ENCODE measurements at regions not wholly inside any gene's neighbourhood (a gene's known extent, or its start where the extent isn't known, plus 50 kb on each side); places are given as distances from the start of the nearest gene placed in this dataset.

DNA sequence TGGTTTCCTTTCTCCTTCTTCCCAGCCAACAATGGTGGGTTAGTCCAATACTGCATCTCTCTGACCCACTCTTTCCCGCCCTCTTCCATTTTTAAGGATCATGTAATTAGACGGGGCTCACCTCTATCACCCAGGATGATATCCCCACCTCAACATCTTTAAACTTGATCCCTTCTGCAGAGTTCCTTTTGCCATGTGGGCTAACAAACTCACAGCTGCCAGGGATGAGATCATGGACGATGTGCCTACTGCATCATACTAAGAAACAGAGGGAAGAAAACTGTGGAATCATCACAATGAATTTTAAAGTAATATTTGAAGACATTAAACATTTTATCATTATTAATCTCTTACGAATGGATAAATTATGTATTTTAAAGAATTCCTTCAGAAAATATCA is 183.5 kb downstream of the RDH14 start:
- DNase-seq: no peak

GRCh38 chr2:18373664-18374063 is 186.8 kb downstream of the RDH14 start:
- DNase-seq: no peak

- DNase-seq: no peak
Observed at GRCh38 chr2:18373081-18373480, 187.4 kb downstream of the RDH14 start.

- DNase-seq: no peak
Observed at GRCh38 chr2:18372641-18373040, 187.8 kb downstream of the RDH14 start.

DNA sequence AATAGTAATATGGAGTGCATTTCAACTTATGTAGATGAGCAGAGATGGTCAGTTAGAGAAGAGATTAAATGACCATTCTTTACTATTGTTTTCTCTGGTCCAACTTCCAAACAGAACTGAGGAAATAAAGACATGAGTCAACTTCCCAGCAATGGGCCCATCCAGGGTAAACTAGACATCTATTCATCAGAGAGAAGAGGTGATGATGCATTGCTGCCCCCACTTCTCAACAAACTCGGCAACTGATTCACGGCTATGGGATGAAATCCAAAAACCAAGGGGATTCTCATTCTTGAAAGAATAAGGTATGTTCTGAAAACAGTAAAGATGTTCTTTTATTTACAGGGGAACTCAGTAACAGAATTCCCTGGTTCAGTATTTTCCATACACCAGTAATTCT is 190.7 kb downstream of the RDH14 start:
- DNase-seq: no peak

DNA sequence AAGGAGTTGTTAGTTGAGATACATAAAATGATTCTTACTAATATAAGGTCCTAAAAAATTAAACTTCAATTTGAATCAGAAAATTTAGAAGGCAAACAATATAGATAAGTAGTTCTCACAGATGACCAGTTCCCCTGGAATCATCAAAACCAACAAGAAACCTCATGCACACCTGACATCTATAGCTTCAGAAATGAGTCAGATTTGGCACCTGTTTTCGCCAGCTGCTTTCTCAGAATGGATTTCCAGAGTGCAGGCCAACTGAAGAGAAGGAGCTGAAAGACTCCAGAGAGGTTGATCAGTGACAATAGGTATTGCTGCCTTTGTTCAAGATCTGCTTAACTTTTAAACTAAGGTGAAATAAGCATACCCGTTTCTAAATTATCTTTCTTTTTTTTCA is 192.4 kb downstream of the RDH14 start:
- no peak for DNase-seq

DNA sequence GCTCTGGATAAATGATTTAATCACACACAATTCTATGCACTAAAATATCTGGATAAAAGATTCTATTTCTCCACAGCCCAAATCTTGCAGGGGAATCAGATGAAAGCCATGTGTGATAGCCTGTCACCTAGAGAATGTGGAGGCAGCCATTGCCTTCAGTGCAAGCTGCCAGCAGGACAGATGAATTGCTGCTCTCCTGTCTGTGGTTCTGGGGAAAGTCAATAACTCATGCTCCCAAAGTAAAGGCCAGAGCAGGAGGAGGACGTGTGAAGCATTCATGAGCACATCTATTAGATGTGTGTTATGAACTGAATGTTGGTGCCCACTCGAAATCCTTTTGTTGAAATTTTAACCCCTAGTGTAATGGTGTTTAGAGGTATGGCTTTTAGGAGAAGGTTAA is 195.1 kb downstream of the RDH14 start:
- DNase-seq: no peak

- DNase-seq: no peak
Observed at GRCh38 chr2:18363348-18363747, 197.1 kb downstream of the RDH14 start.

GRCh38 chr2:18362696-18363095 is 197.8 kb downstream of the RDH14 start:
- DNase-seq: no peak

DNA sequence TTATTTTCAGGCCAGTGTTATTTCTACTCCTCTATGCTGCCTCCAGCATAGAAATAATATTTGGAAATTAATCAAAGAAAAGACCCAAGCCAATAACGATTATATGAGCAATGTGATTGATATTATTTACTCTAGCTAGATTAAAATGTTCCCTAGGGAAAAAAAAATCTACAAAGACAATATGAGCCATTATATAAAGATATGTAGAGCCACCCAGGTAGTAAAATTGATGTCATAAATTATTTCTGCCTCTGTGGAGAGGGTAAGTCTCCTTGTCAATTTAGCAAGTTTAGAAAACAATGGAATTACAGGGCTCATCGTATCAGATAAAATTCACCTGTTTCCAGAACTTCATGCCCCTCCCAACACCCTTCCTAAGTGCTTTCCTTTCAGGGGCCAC is 202.9 kb downstream of the RDH14 start:
- no peak for DNase-seq

GRCh38 chr2:18356676-18357075 is 203.8 kb downstream of the RDH14 start:
- DNase-seq: no peak

GRCh38 chr2:18349421-18349820 is 211.0 kb downstream of the RDH14 start:
- no peak for DNase-seq

DNA sequence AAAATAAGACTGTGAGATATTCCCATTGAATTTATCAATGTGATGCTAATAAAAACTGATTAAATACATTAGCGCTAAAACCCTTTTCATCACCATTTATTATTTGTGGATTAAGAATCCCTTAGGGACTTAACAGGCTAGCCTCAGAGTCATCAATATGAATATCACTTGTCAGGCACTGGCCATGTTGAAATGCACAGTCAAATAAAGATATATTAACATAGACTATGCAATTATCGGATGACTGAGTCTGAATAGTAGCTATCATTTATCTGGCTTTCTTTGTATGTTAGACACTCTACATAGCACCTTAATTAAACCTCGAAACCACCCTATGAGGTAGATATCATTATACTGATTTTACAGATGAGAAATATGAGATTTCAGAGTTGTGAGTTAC is 213.6 kb downstream of the RDH14 start:
- DNase-seq: no peak

- no peak for DNase-seq
Observed at GRCh38 chr2:18346344-18346743, 214.1 kb downstream of the RDH14 start.

GRCh38 chr2:18345848-18346247 is 214.6 kb downstream of the RDH14 start:
- no peak for DNase-seq

GRCh38 chr2:18342901-18343300 is 217.6 kb downstream of the RDH14 start:
- DNase-seq: no peak

GRCh38 chr2:18339326-18339725 is 221.1 kb downstream of the RDH14 start:
- no peak for DNase-seq

DNA sequence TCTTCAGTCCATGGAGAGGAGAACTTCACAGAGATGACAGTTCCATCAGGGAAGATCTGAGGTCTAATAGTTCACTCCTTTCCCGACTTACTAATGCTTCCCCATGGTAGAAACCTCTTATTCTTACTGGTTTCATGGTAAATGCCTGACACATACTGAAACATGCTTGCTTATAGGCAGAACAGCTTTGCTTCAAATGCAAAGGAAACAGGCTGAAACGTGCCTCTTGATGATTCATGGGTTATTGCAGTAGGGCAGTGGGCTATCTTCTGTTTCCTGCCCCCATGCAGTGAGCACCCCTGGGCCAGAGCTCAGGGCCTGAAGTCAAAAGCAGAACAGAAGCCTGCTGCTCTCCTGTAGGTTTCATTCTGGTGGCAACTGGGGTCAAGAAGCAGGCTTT is 223.5 kb downstream of the RDH14 start:
- no peak for DNase-seq

DNA sequence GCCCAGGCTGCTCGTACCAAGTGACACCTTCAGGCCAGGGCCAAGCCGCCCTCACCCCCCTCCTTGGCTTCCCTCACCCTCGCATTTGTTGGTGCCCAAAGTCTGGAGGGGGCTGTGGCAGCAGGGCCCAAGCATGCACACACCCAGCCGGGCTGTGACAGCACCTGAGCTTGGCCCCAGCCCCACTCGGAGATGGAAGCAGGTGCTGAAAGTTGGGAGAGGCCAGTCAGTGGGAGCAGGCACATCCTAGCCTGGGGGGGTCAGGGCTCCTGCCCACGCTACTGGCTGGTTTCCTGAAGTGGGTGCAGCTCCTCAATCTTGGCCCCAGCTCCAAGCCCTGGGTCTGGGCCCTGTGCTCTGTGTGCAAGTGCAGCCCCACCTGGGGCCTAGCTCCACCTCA is 228.0 kb downstream of the RDH14 start:
- no peak for DNase-seq

- no peak for DNase-seq
Observed at GRCh38 chr2:18325118-18325517, 235.3 kb downstream of the RDH14 start.

DNA sequence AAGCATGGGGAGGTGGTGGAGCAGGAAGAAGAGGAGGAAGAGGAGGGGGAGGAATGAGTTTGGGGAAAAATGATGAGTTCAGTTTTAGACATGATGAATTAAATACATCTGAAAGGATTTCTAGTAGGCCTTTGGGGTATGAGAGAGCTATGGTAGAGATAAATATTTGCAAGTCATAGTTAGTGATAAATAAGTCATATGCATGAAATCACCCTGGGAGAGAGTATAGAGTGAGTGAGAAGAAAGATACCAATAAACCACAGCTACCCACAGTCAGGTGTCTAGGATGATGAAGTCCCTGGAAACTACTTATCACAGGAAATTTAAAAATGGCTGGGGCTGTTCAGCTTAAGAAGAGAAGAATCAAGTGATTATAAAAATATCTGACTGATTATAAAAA is 240.5 kb downstream of the RDH14 start:
- DNase-seq: no peak

DNA sequence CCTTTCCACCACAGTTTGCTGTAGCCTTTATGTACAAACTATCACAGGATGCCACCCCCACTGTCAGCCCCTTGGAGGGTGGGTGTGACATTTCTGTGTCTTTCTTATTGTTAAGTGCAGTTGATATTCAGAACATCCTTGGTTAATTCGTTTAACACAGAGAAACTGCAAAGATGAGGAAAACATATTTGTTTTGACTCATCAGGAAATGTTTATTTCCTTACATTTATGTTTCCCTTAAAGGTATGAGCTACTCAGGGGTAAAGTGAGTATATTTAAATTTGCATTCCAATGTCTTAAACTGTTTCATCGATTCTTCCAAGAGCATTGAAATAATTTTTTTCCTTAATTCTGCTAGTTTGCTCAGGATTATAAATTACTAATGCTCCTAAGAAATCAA is 243.4 kb downstream of the RDH14 start:
- DNase-seq: no peak

DNA sequence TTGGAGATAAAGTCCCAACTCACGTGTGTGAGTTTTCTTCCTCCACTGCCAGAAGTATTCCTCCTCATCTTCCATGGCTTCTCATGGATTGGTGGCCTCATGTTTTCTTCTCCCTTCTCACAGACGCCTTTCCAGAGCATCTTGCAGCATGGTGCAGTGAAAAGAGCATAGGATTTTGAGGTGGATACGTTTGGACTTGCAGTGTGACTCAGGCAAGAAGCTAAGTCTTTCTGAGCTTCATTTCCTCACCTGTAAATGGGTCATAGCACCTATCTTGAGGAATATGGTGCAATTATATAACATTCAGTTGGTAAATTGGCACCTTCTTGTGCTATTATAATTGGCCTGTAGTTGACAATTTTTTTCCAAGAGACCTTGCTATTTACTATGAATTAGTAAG is 247.6 kb downstream of the RDH14 start:
- no peak for DNase-seq

DNA sequence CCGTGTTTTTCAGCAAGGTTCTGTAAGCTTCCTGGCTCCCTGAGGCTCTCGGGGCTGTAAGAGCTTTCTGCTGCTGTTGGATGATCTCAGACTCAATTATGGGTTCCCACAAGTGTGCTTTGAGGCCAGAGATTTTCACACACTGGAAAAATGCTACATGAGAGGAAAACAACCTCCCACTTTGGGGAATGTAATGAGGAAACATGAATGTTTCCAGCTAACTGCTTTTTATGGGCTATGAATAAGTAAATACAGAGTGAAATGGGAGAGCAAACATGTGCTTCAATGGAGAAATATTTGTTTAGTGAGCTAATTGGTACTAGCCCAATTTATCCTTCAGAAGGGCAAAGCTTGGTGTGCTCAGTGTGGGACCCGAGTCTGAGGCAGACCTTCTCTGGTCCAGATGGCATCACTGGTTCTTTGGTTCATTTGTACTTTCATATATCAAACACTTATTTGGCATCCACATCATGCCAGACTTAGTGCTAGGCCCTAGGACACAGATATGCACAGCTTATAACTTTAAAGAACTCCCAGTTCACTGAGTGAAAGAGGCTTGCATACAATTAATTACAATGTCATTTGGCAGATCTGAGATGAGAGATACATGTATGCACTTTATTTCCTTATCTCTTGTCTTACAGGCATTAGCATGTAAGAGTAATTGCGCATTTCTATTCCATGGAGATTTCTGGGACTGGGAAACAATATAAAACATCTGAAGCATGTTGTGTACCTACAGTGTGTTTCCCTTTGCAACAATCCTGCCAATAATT is 248.8 kb downstream of the RDH14 start:
- no peak for DNase-seq

- DNase-seq: no peak
Observed at GRCh38 chr2:18309627-18310026, 250.8 kb downstream of the RDH14 start.

Measured in stimulated activated CD4-positive, alpha-beta T cell treated with anti-CD3 and anti-CD28 coated beads, Interleukin-1b, Interleukin-23, amount 100 ng/mL, for 48 hours (primary cell).